Uterus (tissue), 2 donors: ENCODE measurements at regions not wholly inside any gene's neighbourhood (a gene's known extent, or its start where the extent isn't known, plus 50 kb on each side); places are given as distances from the start of the nearest gene placed in this dataset.

Experiments used
- POLR2A ChIP-seq, 2 donors: fragments of 450-650 bp; IDR thresholded peaks; one replicate each; pipeline ENCODE4 v1.6.1; 2016; ENCODE audit warnings: antibody characterized with exemption in 2 of 2, mild to moderate bottlenecking in 1 of 2, moderate library complexity in 1 of 2
- TF ChIP-seq, protein P1 (sequence below), 4 experiments: fragments of 200-600 bp in 2 of 4; fragments of 450-650 bp in 2 of 4; sonication (generic) in 2 of 4; IDR thresholded peaks; one replicate each; pipeline ENCODE4 v1.5.1; 2016 to 2019; ENCODE audit warnings: antibody characterized with exemption in 4 of 4, mild to moderate bottlenecking in 2 of 4, moderate library complexity in 1 of 4

DNA sequence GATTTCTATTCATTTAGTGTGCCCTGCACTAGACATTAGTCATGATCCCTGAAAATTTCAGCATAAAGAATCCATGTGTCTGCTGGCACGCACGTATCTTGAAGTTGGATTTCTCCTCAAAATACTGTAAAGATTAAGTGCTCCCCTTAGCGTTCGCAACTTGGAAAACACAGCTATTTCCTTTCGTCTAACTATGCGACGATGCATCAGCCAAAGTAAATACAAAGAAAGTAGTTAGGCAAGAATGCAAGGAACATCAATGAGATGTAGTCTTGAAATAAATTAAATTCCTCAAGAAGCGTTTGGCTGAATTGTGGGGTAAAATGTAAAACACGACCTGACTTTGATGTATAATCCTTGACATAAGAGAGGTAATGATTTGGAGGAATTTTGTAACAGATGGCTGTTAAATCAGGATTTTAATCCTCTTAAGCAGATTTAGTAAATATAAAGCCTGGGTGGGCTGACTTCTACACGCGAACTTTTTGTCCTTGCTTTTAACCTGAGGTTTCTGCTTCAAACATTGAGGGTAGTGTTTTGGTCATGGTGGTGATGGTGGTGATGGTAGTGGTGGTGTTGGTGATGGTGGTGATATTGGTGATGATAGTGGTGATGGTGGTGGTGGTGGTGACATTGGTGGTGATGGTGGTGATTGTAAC lies 88.2 kb downstream of the FOXF2 start:
- TF ChIP-seq, protein P1, sequence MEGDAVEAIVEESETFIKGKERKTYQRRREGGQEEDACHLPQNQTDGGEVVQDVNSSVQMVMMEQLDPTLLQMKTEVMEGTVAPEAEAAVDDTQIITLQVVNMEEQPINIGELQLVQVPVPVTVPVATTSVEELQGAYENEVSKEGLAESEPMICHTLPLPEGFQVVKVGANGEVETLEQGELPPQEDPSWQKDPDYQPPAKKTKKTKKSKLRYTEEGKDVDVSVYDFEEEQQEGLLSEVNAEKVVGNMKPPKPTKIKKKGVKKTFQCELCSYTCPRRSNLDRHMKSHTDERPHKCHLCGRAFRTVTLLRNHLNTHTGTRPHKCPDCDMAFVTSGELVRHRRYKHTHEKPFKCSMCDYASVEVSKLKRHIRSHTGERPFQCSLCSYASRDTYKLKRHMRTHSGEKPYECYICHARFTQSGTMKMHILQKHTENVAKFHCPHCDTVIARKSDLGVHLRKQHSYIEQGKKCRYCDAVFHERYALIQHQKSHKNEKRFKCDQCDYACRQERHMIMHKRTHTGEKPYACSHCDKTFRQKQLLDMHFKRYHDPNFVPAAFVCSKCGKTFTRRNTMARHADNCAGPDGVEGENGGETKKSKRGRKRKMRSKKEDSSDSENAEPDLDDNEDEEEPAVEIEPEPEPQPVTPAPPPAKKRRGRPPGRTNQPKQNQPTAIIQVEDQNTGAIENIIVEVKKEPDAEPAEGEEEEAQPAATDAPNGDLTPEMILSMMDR (IDR thresholded peaks at IDR 0.05), result no peak
- no peak for TF ChIP-seq POLR2A (IDR thresholded peaks at IDR 0.05)
